ENCODE measurements at regions not wholly inside any gene's neighbourhood (a gene's known extent, or its start where the extent isn't known, plus 50 kb on each side); places are given as distances from the start of the nearest gene placed in this dataset.
"Not testable (repeated sequence)": the region's sequence is repeated elsewhere in the genome, so short reads cannot be mapped to it uniquely, and the experiment has no call there.

- no peak overlapping the region for H3K4me3 ChIP-seq (replicated peaks; ENCODE audit: low read depth, low read length)
- TF ChIP-seq, protein P1, sequence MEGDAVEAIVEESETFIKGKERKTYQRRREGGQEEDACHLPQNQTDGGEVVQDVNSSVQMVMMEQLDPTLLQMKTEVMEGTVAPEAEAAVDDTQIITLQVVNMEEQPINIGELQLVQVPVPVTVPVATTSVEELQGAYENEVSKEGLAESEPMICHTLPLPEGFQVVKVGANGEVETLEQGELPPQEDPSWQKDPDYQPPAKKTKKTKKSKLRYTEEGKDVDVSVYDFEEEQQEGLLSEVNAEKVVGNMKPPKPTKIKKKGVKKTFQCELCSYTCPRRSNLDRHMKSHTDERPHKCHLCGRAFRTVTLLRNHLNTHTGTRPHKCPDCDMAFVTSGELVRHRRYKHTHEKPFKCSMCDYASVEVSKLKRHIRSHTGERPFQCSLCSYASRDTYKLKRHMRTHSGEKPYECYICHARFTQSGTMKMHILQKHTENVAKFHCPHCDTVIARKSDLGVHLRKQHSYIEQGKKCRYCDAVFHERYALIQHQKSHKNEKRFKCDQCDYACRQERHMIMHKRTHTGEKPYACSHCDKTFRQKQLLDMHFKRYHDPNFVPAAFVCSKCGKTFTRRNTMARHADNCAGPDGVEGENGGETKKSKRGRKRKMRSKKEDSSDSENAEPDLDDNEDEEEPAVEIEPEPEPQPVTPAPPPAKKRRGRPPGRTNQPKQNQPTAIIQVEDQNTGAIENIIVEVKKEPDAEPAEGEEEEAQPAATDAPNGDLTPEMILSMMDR (IDR thresholded peaks at IDR 0.05; ENCODE audit: low read length, missing control alignments): no peak
- no peak for DNase-seq (ENCODE audit: low read depth)
Measured at GRCh38 chr2:209160800-209161588, 262.9 kb upstream of the MAP2 start.

DNA sequence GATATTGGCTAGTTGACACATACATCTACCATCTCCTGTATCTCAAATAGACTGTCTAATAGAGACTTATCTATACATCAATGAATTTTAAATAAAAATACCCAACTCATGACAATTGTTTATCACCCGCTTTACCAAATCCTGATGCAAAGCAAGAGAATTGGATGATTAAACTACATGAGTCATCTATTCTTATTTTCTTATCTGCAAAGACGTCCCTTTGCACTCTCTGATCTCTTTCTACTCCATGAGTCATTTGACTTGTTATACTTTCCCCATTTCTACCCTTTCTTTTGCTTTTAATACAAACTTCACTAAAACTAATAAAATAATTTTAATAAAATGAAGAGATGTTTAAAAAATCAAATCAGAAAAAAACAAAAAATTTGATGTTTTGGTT, 261.7 kb upstream of the MAP2 start:
- TF ChIP-seq, protein P1 (IDR thresholded peaks at IDR 0.05; ENCODE audit: low read length, missing control alignments): no peak
- DNase-seq (ENCODE audit: low read depth): no peak
- no peak overlapping the region for H3K4me3 ChIP-seq (replicated peaks; ENCODE audit: low read depth, low read length)

DNA sequence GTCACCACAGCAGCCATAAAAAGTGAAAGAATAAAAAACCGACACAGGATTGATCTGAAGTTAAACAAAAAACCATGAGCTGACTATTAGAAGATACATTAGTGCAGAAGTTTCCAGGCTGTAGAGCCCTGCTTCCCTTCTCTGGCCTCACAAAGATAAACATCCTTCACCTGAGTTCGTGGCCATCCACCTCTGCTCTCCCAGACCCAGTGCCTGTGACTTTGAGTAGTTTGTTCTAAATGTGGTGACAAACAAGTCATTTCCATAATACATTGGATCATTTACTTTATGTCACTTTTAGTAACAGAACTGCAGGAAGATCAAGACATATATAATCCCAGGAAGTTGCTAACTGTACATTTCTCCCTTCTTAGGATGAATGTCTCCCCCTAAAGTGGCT, 241.9 kb upstream of the MAP2 start:
- TF ChIP-seq, protein P1 (IDR thresholded peaks at IDR 0.05; ENCODE audit: low read length, missing control alignments): no peak
- H3K4me3 ChIP-seq (replicated peaks; ENCODE audit: low read depth, low read length): no peak overlapping the region
- DNase-seq (ENCODE audit: low read depth): no peak

DNA sequence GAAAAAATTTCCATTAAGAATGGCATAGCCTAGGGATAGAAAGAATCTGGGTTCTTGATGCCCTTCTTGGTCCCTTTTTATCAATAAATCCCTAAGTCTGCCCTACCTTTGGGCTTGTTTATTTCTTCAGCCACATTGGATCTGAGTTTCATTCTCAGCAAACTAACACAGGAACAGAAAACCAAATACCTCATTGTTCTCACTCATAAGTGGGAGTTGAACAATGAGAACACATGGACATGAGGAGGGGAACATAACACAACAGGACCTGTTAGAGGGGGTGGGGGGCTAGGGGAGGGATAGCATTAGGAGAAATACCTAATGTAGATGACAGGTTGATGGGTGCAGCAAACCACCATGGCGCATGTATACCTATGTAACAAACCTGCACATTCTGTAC, 237.0 kb upstream of the MAP2 start:
- not testable (repeated sequence) for DNase-seq (ENCODE audit: low read depth); H3K4me3 ChIP-seq (replicated peaks; ENCODE audit: low read depth, low read length)

DNA sequence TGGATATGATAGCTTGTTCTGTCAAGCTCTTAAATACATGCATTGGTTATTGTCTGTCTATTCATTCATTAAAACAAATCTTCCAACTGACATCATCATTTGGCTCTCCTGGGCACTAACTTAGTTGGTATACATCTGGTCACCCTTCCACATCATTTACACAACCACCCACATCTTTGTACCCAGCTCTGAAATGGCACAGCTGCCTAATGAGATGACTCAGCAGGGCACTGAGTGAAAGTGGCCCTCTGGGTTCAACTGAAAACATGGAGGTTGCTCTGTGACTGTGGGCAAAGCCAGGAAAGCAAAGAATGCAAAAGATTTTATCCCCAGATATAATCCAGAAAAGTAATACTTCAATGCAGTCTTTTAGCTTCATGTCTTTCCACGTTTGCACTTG, 234.0 kb upstream of the MAP2 start:
- no peak for DNase-seq (ENCODE audit: low read depth)
- no peak overlapping the region for H3K4me3 ChIP-seq (replicated peaks; ENCODE audit: low read depth, low read length)
- TF ChIP-seq, protein P1 (IDR thresholded peaks at IDR 0.05; ENCODE audit: low read length, missing control alignments): no peak

DNA sequence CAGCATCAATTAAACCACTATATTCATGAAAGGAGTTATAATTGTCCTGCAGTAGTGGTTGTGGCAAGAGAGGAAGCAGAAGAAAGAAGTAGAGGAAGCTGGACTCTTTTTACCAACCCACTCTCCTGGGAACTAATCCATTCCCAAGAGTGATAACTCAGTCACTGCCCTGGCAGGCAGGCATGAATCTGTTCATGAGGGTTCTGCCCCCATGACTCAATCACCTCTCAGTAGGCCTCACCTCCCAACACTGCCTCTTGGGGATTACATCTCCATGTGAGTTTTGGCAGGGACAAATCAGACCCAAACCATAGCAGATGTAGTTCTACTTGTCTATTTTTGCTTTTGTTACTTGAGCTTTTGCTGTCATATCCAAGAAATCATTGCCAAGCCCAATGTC, 232.7 kb upstream of the MAP2 start:
- TF ChIP-seq, protein P1 (IDR thresholded peaks at IDR 0.05; ENCODE audit: low read length, missing control alignments): no peak
- no peak for DNase-seq (ENCODE audit: low read depth)
- H3K4me3 ChIP-seq (replicated peaks; ENCODE audit: low read depth, low read length): no peak overlapping the region

DNA sequence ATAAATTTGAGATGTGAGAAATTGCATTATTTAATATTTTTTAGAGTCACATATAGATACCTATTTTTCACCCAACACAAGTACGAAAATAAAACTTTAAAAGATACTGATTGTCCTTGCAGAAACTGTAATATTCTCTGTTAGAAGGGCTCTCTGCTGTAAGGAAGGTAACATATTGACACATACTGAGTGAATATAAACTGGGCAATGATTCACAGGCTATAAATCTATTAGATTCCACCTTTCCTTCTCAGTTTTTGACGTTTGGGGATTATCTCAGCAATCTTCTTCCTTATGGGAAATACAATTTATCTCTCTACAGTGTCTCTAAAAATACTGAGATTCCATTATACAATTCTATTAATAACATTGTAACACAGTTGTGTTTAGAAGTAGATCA, 229.1 kb upstream of the MAP2 start:
- TF ChIP-seq, protein P1 (IDR thresholded peaks at IDR 0.05; ENCODE audit: low read length, missing control alignments): no peak
- no peak for DNase-seq (ENCODE audit: low read depth)
- H3K4me3 ChIP-seq (replicated peaks; ENCODE audit: low read depth, low read length): no peak overlapping the region

Data from fibroblast of pulmonary artery (primary cell).